ENCODE measurements at regions not wholly inside any gene's neighbourhood (a gene's known extent, or its start where the extent isn't known, plus 50 kb on each side); places are given as distances from the start of the nearest gene placed in this dataset.

- H3K27ac ChIP-seq (ENCODE audit: low read depth, low read length): no peak overlapping the region
- H3K36me3 ChIP-seq (ENCODE audit: control insufficient read depth, insufficient read depth, low read length): no peaks in the 10 kb centered on the region
- no peak for DNase-seq
- WGBS, 2 experiments (ENCODE audit: insufficient coverage in 1 of 2, insufficient read length in 1 of 2): 82 to 83% methylated on average over 4 of the region's 4 CpGs
- no peak overlapping the region for H3K4me3 ChIP-seq (ENCODE audit: low read length)
- Mint-ChIP-seq H3K27ac (no peak overlapping the region), H3K9me3 (no peaks in the 10 kb centered on the region), H3K4me3 (no peak overlapping the region), H3K4me1 (peaks cover 14% of the 10 kb centered on the region), H3K36me3 (ENCODE audit: low read depth) (no peaks in the 10 kb centered on the region), H3K27me3 (ENCODE audit: insufficient read depth) (peaks cover 13% of the 10 kb centered on the region)
- H3K9ac ChIP-seq (ENCODE audit: extremely low read depth, low read length, poor library complexity, severe bottlenecking): no peak overlapping the region
- H3K27me3 ChIP-seq (ENCODE audit: control insufficient read depth, insufficient read depth, low read length, poor library complexity, severe bottlenecking): no peaks in the 10 kb centered on the region
- H3K9me3 ChIP-seq (ENCODE audit: control insufficient read depth, low read length): peaks cover 7% of the 10 kb centered on the region
- TF ChIP-seq, protein P1, sequence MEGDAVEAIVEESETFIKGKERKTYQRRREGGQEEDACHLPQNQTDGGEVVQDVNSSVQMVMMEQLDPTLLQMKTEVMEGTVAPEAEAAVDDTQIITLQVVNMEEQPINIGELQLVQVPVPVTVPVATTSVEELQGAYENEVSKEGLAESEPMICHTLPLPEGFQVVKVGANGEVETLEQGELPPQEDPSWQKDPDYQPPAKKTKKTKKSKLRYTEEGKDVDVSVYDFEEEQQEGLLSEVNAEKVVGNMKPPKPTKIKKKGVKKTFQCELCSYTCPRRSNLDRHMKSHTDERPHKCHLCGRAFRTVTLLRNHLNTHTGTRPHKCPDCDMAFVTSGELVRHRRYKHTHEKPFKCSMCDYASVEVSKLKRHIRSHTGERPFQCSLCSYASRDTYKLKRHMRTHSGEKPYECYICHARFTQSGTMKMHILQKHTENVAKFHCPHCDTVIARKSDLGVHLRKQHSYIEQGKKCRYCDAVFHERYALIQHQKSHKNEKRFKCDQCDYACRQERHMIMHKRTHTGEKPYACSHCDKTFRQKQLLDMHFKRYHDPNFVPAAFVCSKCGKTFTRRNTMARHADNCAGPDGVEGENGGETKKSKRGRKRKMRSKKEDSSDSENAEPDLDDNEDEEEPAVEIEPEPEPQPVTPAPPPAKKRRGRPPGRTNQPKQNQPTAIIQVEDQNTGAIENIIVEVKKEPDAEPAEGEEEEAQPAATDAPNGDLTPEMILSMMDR (conservative IDR thresholded peaks at IDR 0.05): no peak
- peaks cover 2% of the 10 kb centered on the region for H3K4me1 ChIP-seq (ENCODE audit: control insufficient read depth, insufficient read depth, low read length)
Measured at GRCh38 chr10:7478727-7479457, 68.1 kb upstream of the SFMBT2 start.

DNA sequence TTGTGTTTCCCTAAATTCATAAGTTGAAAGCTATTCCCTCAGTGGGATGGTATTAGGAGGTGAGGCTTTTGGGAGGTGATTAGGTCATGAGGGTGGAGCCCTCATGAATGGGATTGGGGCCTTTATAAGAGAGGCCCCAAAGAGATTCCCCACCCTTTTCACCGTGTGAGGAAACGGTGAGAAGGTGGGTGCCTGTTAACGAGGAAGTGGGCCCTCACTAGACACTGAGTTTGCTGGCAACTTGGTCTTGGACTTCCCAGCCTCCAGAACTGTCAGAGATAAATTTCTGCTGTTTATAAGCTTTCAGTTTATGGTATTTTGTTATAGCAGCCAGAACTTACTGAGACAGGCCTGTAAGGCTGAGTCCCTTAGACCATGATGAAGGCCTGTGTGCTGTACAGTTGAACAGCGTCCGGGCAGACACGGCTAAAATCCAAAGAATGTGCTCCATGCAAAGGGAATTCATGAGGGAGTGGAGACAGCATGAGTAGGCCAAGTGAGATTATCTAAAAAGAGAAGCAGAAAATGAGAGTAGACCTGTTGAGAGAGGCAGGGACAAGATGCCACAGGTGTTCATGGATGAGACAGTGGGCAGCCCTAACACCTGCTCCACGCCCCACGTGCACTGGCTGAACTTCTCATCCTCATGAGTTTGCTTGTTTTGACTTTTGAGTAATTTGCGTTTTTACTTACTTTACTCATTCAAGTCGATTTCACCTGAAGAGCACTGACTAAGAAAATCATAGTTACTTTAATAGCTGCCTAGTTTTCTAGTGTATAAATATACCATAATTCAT is 66.9 kb upstream of the SFMBT2 start:
- TF ChIP-seq, protein P1 (conservative IDR thresholded peaks at IDR 0.05): no peak
- Histone ChIP-seq H3K27ac (ENCODE audit: low read depth, low read length) (no peak overlapping the region), H3K9ac (ENCODE audit: extremely low read depth, low read length, poor library complexity, severe bottlenecking) (no peak overlapping the region), H3K9me3 (ENCODE audit: control insufficient read depth, low read length) (peaks cover 7% of the 10 kb centered on the region), H3K36me3 (ENCODE audit: control insufficient read depth, insufficient read depth, low read length) (no peaks in the 10 kb centered on the region), H3K4me1 (ENCODE audit: control insufficient read depth, insufficient read depth, low read length) (no peaks in the 10 kb centered on the region), H3K27me3 (ENCODE audit: control insufficient read depth, insufficient read depth, low read length, poor library complexity, severe bottlenecking) (no peaks in the 10 kb centered on the region), H3K4me3 (ENCODE audit: low read length) (no peak overlapping the region)
- Mint-ChIP-seq H3K36me3 (ENCODE audit: low read depth) (no peaks in the 10 kb centered on the region), H3K4me1 (peaks cover 8% of the 10 kb centered on the region), H3K4me3 (no peak overlapping the region), H3K27me3 (ENCODE audit: insufficient read depth) (peaks cover 6% of the 10 kb centered on the region), H3K9me3 (peaks cover 3% of the 10 kb centered on the region), H3K27ac (no peak overlapping the region)
- no peak for DNase-seq
- 95 to 97% methylated on average over 9 to 10 of the region's 10 CpGs for WGBS, 2 experiments (ENCODE audit: insufficient coverage in 1 of 2, insufficient read length in 1 of 2)

DNA sequence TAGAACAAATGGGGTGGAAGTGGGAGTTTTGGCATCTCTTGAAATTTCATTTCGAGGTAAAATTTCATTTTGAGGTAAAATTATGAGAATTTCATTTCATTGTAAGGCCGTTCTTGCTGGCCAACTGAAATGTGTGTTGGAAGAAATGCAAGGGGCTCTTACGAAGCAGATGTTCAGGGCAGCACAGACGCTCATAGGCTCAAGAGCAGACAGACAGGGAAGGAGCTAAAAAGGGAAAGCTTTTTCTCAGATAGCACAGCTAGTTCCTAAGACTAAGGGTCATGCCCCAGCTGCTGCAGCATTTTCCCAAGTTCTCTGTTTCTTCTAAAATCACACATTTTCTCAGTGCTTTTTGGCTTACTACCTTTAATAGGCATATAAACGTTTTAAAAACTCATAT is 65.1 kb upstream of the SFMBT2 start:
- H3K36me3 Mint-ChIP-seq (ENCODE audit: low read depth): no peaks in the 10 kb centered on the region
- no peaks in the 10 kb centered on the region for H3K36me3 ChIP-seq (ENCODE audit: control insufficient read depth, insufficient read depth, low read length)
- TF ChIP-seq, protein P1 (conservative IDR thresholded peaks at IDR 0.05): no peak
- H3K9me3 ChIP-seq (ENCODE audit: control insufficient read depth, low read length): peaks cover 7% of the 10 kb centered on the region
- no peaks in the 10 kb centered on the region for H3K4me1 ChIP-seq (ENCODE audit: control insufficient read depth, insufficient read depth, low read length)
- WGBS, 2 experiments (ENCODE audit: insufficient coverage in 1 of 2, insufficient read length in 1 of 2): 56 to 79% methylated on average over 4 to 5 of the region's 5 CpGs
- peaks cover 3% of the 10 kb centered on the region for H3K9me3 Mint-ChIP-seq
- H3K4me3 ChIP-seq (ENCODE audit: low read length): no peak overlapping the region
- peaks cover 14% of the 10 kb centered on the region for H3K4me1 Mint-ChIP-seq
- peaks cover 11% of the 10 kb centered on the region for H3K27me3 ChIP-seq (ENCODE audit: control insufficient read depth, insufficient read depth, low read length, poor library complexity, severe bottlenecking)
- H3K27ac ChIP-seq (ENCODE audit: low read depth, low read length): peak overlapping the region; percentile 61
- DNase-seq: no peak
- H3K4me3 Mint-ChIP-seq: no peak overlapping the region
- no peak overlapping the region for H3K9ac ChIP-seq (ENCODE audit: extremely low read depth, low read length, poor library complexity, severe bottlenecking)
- peaks cover 9% of the 10 kb centered on the region for H3K27me3 Mint-ChIP-seq (ENCODE audit: insufficient read depth)
- no peak overlapping the region for H3K27ac Mint-ChIP-seq

Measured in endodermal cell (in vitro differentiated cells).